Stimulated activated CD4-positive, alpha-beta T cell treated with anti-CD3 and anti-CD28 coated beads, TNF-alpha, amount 100 ng/mL, for 48 hours (primary cell): ENCODE measurements at regions not wholly inside any gene's neighbourhood (a gene's known extent, or its start where the extent isn't known, plus 50 kb on each side); places are given as distances from the start of the nearest gene placed in this dataset.

Experiments used
- DNase-seq, 3 donors: peaks; one replicate each; pipeline ENCODE4 v3.0.0-alpha.2; 2020; ENCODE audit warnings: low read depth in 3 of 3

DNA sequence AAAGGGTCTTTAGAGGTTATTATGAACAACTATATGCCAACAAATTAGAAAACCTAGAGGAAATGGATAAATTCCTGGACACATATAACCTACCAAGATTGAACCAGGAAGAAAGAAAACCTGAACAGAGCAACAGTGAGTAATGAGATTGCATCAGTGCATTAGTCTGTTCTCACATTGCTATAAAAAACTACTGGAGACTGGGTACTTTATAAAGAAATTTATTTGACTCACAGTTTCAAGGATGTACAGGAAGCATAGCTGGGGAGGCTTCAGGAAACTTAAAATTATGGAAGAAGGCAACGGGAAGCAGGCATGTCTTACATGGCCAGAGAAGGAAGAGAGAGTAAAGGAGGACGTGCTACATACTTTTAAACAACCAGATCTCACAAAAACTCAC, 70.8 kb upstream of the GNAZ start:
- no peak for DNase-seq

DNA sequence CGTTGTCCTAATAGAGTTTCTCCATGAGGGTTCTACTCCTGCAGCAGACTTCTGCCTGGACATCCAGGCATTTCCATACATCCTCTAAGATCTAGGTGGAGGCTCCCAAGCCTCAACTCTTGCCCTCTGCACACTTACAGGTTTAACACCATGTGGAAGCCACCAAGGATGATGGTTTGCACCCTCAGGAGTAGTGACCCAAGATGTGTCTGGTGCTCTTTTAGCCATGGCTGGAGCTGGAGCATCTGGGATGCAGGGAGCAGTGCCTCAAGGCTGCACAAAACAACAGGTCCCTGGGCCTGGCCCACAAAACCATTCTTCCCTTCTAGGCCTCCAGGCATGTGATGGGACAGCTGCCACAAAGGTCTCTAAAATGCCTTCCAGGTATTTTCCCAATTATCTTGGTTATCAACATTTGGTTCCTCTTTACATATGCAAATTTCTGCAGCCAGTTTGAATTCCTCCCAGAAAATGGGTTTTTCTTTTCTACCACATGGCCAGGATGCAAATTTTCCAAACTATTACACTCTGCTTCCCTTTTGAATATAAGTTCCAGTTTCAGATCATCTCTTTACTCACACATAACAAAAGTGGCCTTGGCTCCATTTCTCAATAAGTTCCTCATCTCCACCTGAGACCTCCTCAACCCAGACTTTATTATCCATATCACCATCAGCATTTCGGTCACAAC, 69.5 kb upstream of the GNAZ start:
- DNase-seq = no peak

DNA sequence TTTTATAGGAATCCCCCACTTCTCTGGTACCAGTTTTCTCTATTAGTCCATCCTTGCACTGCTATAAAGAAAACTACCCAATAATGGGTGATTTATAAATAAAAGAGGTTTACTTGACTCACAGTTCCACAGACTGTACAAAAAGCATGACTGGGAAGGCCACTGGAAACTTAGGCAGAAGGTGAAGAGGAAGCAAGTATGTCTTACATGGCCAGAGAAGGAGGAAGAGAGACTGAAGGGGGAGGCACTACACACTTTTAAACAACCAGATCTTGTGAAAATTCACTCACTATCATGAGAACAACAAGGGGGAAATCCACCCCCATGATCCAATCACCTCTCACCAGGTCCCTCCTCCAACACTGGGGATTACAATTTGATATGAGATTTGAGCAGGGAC, 68.9 kb upstream of the GNAZ start:
- no peak for DNase-seq

DNA sequence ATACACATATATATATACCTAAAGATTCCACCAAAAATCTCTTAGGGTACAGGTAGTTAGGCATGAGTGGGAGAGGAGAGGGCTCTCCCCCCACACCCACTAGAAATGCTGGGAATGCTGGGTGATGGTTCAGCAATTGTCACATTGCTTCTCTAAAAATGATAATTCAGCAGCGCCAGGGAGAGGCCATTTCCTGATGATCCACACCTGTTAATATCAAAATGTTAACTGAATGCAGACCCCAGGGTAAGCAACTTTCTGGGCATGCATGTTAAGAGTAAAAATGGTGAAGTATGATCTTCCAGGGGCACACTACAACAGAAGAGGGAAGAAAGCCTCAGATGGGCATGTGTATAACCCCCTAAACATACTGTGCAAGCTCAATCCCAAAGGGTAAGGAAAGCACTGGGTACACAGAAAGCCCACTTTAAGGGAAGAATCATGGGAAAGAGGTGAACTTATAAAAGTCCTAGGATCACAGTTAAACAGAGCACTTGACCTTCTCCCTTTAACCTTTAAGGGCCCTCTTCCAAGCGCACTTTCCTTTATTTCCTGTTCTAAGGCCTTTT, 67.6 kb upstream of the GNAZ start:
- no peak for DNase-seq

DNA sequence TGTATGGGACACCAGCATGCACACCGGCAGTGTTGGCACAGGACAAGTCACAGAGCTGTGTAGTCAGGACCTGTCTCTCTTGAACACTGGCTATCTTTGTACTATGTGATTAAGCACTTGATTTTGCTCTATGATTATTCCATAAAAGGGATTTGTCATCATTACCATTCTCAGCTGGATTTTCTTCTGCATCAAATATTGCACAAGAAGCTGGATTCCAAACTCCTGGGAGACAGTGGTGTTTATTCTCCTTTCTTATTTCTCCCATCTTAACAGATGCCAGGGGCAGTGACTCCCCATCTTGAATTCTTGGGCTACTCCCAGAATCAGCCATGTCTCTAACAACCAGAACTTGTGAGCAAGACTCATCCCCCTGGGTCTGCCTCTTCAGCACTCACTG, 62.5 kb upstream of the GNAZ start:
- no peak for DNase-seq

DNA sequence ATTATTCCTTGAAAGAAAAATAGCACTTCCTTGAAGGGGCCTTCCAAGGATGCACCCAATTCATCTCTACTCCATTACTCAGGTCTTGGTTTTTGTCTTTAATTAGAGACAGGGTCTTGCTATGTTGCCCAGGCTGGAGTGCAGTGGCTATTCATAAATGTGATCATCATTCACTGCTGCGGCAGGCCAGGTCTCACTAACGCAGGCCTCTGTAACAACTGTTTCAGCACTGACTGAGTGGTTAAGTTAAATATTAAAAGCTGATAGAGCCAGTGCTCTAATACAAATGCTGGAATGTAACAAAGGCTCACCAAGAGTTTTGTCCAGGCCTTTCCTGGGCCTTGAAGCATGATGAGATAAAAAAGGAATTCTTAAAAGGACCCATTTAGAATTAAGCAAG, 61.4 kb upstream of the GNAZ start:
- no peak for DNase-seq
